ENCODE measurements at regions not wholly inside any gene's neighbourhood (a gene's known extent, or its start where the extent isn't known, plus 50 kb on each side); places are given as distances from the start of the nearest gene placed in this dataset.

DNA sequence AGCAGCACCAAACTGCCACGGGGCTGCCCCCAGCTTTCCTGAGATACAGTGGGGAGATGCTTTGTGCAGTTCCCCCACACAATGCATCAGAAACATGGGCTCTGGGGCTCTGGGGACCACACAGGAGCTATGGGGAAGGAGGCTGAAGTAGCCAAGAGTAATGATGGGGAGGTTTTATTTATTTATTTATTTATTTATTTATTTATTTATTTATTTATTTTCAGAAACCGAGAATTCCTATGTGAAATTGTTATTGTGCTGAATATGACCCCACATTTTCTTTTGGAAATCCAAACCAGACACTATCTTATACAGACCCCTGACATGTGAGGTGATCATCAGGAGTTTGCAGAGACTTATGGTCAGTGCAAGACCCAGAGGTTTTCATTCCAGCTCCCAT is 84.4 kb downstream of the MTNR1B start:
- DNase-seq: no peak
- Mint-ChIP-seq H3K27me3 (ENCODE audit: insufficient read depth, unreplicated experiment) (peaks cover 21% of the 10 kb centered on the region), H3K4me3 (ENCODE audit: unreplicated experiment) (no peak overlapping the region), H3K36me3 (ENCODE audit: insufficient read depth, unreplicated experiment) (no peaks in the 10 kb centered on the region), H3K4me1 (ENCODE audit: low read depth, unreplicated experiment) (no peaks in the 10 kb centered on the region), H3K27ac (ENCODE audit: unreplicated experiment) (no peak overlapping the region), H3K9me3 (ENCODE audit: unreplicated experiment) (no peaks in the 10 kb centered on the region)
- no peaks in the 10 kb centered on the region for H3K9me3 ChIP-seq
- H3K4me1 ChIP-seq: no peaks in the 10 kb centered on the region
- no peaks in the 10 kb centered on the region for H3K27me3 ChIP-seq (replicated peaks; ENCODE audit: control insufficient read depth, insufficient read depth, low read length)
- no peak for TF ChIP-seq CTCF (IDR thresholded peaks at IDR 0.05; ENCODE audit: insufficient read depth in 1 of 2, low read depth in 1 of 2, low read length in 1 of 2, severe bottlenecking in 1 of 2, unreplicated experiment in 1 of 2)
- no peak overlapping the region for H3K4me3 ChIP-seq (ENCODE audit: low read depth, low read length)
- no peaks in the 10 kb centered on the region for H3K36me3 ChIP-seq (ENCODE audit: control insufficient read depth, insufficient read depth, low read length)
- POLR2A ChIA-PET: no interaction called here
- CTCF ChIA-PET: no interaction called here
- BruUV-seq (replicated peaks): no TSS peak
- intact Hi-C loops (cut with micrococcal nuclease; ENCODE audit: unreplicated experiment): no loop called here

GRCh38 chr11:93054279-93054678 is 84.8 kb downstream of the MTNR1B start:
- DNase-seq: no peak
- H3K27me3 ChIP-seq (replicated peaks; ENCODE audit: control insufficient read depth, insufficient read depth, low read length): no peaks in the 10 kb centered on the region
- no peak overlapping the region for H3K4me3 Mint-ChIP-seq (ENCODE audit: unreplicated experiment)
- H3K9me3 ChIP-seq: no peaks in the 10 kb centered on the region
- peaks cover 18% of the 10 kb centered on the region for H3K27me3 Mint-ChIP-seq (ENCODE audit: insufficient read depth, unreplicated experiment)
- no peak overlapping the region for H3K4me3 ChIP-seq (ENCODE audit: low read depth, low read length)
- ChIA-PET POLR2A (no interaction called here), CTCF (no interaction called here)
- no peaks in the 10 kb centered on the region for H3K36me3 Mint-ChIP-seq (ENCODE audit: insufficient read depth, unreplicated experiment)
- intact Hi-C loops (cut with micrococcal nuclease; ENCODE audit: unreplicated experiment): no loop called here
- no peaks in the 10 kb centered on the region for H3K36me3 ChIP-seq (ENCODE audit: control insufficient read depth, insufficient read depth, low read length)
- H3K27ac Mint-ChIP-seq (ENCODE audit: unreplicated experiment): no peak overlapping the region
- no peaks in the 10 kb centered on the region for H3K4me1 Mint-ChIP-seq (ENCODE audit: low read depth, unreplicated experiment)
- H3K4me1 ChIP-seq: no peaks in the 10 kb centered on the region
- TF ChIP-seq CTCF (IDR thresholded peaks at IDR 0.05; ENCODE audit: insufficient read depth in 1 of 2, low read depth in 1 of 2, low read length in 1 of 2, severe bottlenecking in 1 of 2, unreplicated experiment in 1 of 2): no peak
- no peaks in the 10 kb centered on the region for H3K9me3 Mint-ChIP-seq (ENCODE audit: unreplicated experiment)
- no TSS peak for BruUV-seq (replicated peaks)

GRCh38 chr11:93054881-93055280 is 85.4 kb downstream of the MTNR1B start:
- Histone ChIP-seq H3K4me3 (ENCODE audit: low read depth, low read length) (no peak overlapping the region), H3K27me3 (replicated peaks; ENCODE audit: control insufficient read depth, insufficient read depth, low read length) (no peaks in the 10 kb centered on the region), H3K4me1 (no peaks in the 10 kb centered on the region), H3K36me3 (ENCODE audit: control insufficient read depth, insufficient read depth, low read length) (no peaks in the 10 kb centered on the region), H3K9me3 (no peaks in the 10 kb centered on the region)
- no peak for TF ChIP-seq CTCF (IDR thresholded peaks at IDR 0.05; ENCODE audit: insufficient read depth in 1 of 2, low read depth in 1 of 2, low read length in 1 of 2, severe bottlenecking in 1 of 2, unreplicated experiment in 1 of 2)
- Mint-ChIP-seq H3K4me3 (ENCODE audit: unreplicated experiment) (no peak overlapping the region), H3K9me3 (ENCODE audit: unreplicated experiment) (no peaks in the 10 kb centered on the region), H3K27me3 (ENCODE audit: insufficient read depth, unreplicated experiment) (peaks cover 18% of the 10 kb centered on the region), H3K4me1 (ENCODE audit: low read depth, unreplicated experiment) (no peaks in the 10 kb centered on the region), H3K27ac (ENCODE audit: unreplicated experiment) (no peak overlapping the region), H3K36me3 (ENCODE audit: insufficient read depth, unreplicated experiment) (no peaks in the 10 kb centered on the region)
- BruUV-seq (replicated peaks): no TSS peak
- POLR2A ChIA-PET: no interaction called here
- no peak for DNase-seq
- CTCF ChIA-PET: no interaction called here
- intact Hi-C loops (cut with micrococcal nuclease; ENCODE audit: unreplicated experiment): no loop called here

Data from Caco-2 (cell line).